Lung microvascular endothelial cell (primary cell): ENCODE measurements at regions not wholly inside any gene's neighbourhood (a gene's known extent, or its start where the extent isn't known, plus 50 kb on each side); places are given as distances from the start of the nearest gene placed in this dataset.
A peak's percentile ranks its signal among the peaks of the same experiment; 100 is the strongest.

Experiments used
- DNase-seq, 2 donors: peaks; one replicate each; pipeline versions ENCODE4 v3.0.0 to v3.0.0-alpha.2; 2010; ENCODE audit warnings: low read depth in 2 of 2

- no peak for DNase-seq
Observed at GRCh38 chr11:77530879-77531278, 57.0 kb upstream of the PAK1 start.

GRCh38 chr11:77529685-77530084, 55.8 kb upstream of the PAK1 start:
- no peak for DNase-seq

GRCh38 chr11:77525455-77526091, 51.7 kb upstream of the PAK1 start:
- DNase-seq, result peak in 1 of 2 donors; percentile 16

GRCh38 chr11:77524539-77524938, 50.6 kb upstream of the PAK1 start:
- DNase-seq, result no peak

GRCh38 chr11:77523712-77524111, 49.8 kb upstream of the PAK1 start:
- DNase-seq, result no peak
